Keratinocyte (primary cell): ENCODE measurements at regions not wholly inside any gene's neighbourhood (a gene's known extent, or its start where the extent isn't known, plus 50 kb on each side); places are given as distances from the start of the nearest gene placed in this dataset.

Experiments used
- DNase-seq: peaks from one replicate; pipeline ENCODE4 v3.0.0-alpha.2; 2011; ENCODE audit warnings: low read depth, missing footprints, low spot score
- FAIRE-seq: peaks from 2 replicates; lab custom pipeline; 2011; peaks lifted over from hg19 to GRCh38; lab: Jason Lieb, UNC
- H2AFZ ChIP-seq: 2 replicates; pipeline ENCODE4 v1.6.0; 2012; ENCODE audit warnings: low read length, control low read depth, inconsistent platforms; ENCODE audit not compliant: control insufficient read depth
- H3K27ac ChIP-seq: 2 replicates; pipeline ENCODE4 v1.5.1; 2011; ENCODE audit warnings: low read length; ENCODE audit not compliant: control insufficient read depth, insufficient read depth
- H3K27me3 ChIP-seq: 3 replicates; pipeline ENCODE4 v1.6.0; 2011; ENCODE audit warnings: low read length; ENCODE audit not compliant: control insufficient read depth, insufficient read depth; ENCODE audit errors: extremely low read depth
- H3K36me3 ChIP-seq, 2 experiments: 2 replicates in 1 of 2; 3 replicates in 1 of 2; pipeline ENCODE4 v1.5.1; 2011; ENCODE audit warnings: low read length in 2 of 2, mild to moderate bottlenecking in 1 of 2; ENCODE audit not compliant: control insufficient read depth in 2 of 2, insufficient read depth in 2 of 2; ENCODE audit errors: extremely low read depth in 1 of 2
- H3K4me1 ChIP-seq: 3 replicates; pipeline ENCODE4 v1.5.1; 2011; ENCODE audit warnings: low read length; ENCODE audit not compliant: control insufficient read depth, insufficient read depth; ENCODE audit errors: extremely low read depth
- H3K4me2 ChIP-seq: 3 replicates; pipeline ENCODE4 v1.6.0; 2011; ENCODE audit warnings: low read depth, low read length; ENCODE audit not compliant: control insufficient read depth, insufficient read depth; ENCODE audit errors: extremely low read depth
- H3K4me3 ChIP-seq, 3 experiments: fragments of 200-600 bp in 1 of 3; sonication (generic) in 1 of 3; 2 replicates in 2 of 3; 3 replicates in 1 of 3; pipeline ENCODE4 v1.5.1; 2011 to 2016; ENCODE audit warnings: low read length in 3 of 3, mild to moderate bottlenecking in 3 of 3, control low read depth in 2 of 3, inconsistent platforms in 1 of 3, low read depth in 1 of 3, mixed read lengths in 1 of 3, mixed run types in 1 of 3, moderate library complexity in 1 of 3; ENCODE audit not compliant: control insufficient read depth in 2 of 3, insufficient read depth in 2 of 3; ENCODE audit errors: extremely low read depth in 1 of 3
- H3K79me2 ChIP-seq: 2 replicates; pipeline ENCODE4 v1.6.0; 2012; ENCODE audit warnings: low read length; ENCODE audit not compliant: control insufficient read depth, insufficient read depth
- H3K9ac ChIP-seq: 3 replicates; pipeline ENCODE4 v1.6.0; 2011; ENCODE audit warnings: low read length; ENCODE audit not compliant: control insufficient read depth, insufficient read depth; ENCODE audit errors: extremely low read depth
- H3K9me1 ChIP-seq: 3 replicates; pipeline ENCODE4 v1.6.0; 2011; ENCODE audit warnings: low read length; ENCODE audit not compliant: control insufficient read depth, insufficient read depth; ENCODE audit errors: extremely low read depth
- H3K9me3 ChIP-seq: 2 replicates; pipeline ENCODE4 v1.5.1; 2012; ENCODE audit warnings: low read depth, low read length; ENCODE audit not compliant: control insufficient read depth
- H4K20me1 ChIP-seq: 3 replicates; pipeline ENCODE4 v1.6.0; 2011; ENCODE audit warnings: low read length; ENCODE audit not compliant: control insufficient read depth, insufficient read depth; ENCODE audit errors: extremely low read depth
- EZH2 ChIP-seq: IDR thresholded peaks from one replicate; pipeline ENCODE4 v1.6.1; 2012; ENCODE audit warnings: inconsistent platforms, mild to moderate bottlenecking, low read length, moderate library complexity
- dilution Hi-C: fragments of 300-500 bp; cut with MboI; formaldehyde crosslinking; loops from one replicate; pipeline ENCODE4 v1.7.0; 2020; ENCODE audit warnings: low sequenced_read_pairs; ENCODE audit not compliant: extremely low pct_ligation_motif_present
- TF ChIP-seq, protein P1 (sequence below), 3 experiments: IDR thresholded peaks in 1 of 3; conservative IDR thresholded peaks in 1 of 3; optimal IDR thresholded peaks in 1 of 3; 2 replicates in 2 of 3; 3 replicates in 1 of 3; pipeline versions ENCODE3 to v1.5.1; 2011; ENCODE audit warnings: low read length in 3 of 3, mild to moderate bottlenecking in 3 of 3, moderate library complexity in 2 of 3, control low read depth in 1 of 3, inconsistent platforms in 1 of 3; ENCODE audit not compliant: insufficient read depth in 2 of 3; ENCODE audit errors: extremely low read depth in 1 of 3

DNA sequence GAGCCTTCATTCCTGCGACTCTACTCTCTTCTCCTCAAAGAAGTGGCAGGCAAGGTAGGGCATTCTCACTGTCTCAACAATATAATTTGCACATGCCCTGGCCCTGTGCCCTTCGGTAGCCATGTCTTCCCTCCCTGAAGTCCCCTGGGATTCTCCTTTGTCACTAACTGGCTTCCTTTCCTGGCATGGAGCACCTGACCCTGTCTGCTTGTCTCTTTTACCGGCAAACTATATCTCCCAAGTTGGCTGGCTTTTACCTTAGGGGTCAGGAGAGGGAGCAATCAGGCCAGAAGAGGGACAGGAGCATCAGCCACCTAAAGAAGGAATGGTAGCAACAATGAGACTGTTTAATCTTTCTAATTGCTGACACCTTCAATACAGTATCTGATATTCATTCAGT is 51.9 kb upstream of the RMDN2 start:
- no peaks in the 10 kb centered on the region for H3K79me2 ChIP-seq
- H3K4me3 ChIP-seq, result no peak overlapping the region
- no peak overlapping the region for H3K9ac ChIP-seq
- no peak for DNase-seq
- TF ChIP-seq, protein P1, sequence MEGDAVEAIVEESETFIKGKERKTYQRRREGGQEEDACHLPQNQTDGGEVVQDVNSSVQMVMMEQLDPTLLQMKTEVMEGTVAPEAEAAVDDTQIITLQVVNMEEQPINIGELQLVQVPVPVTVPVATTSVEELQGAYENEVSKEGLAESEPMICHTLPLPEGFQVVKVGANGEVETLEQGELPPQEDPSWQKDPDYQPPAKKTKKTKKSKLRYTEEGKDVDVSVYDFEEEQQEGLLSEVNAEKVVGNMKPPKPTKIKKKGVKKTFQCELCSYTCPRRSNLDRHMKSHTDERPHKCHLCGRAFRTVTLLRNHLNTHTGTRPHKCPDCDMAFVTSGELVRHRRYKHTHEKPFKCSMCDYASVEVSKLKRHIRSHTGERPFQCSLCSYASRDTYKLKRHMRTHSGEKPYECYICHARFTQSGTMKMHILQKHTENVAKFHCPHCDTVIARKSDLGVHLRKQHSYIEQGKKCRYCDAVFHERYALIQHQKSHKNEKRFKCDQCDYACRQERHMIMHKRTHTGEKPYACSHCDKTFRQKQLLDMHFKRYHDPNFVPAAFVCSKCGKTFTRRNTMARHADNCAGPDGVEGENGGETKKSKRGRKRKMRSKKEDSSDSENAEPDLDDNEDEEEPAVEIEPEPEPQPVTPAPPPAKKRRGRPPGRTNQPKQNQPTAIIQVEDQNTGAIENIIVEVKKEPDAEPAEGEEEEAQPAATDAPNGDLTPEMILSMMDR (optimal IDR thresholded peaks at IDR 0.05 in 1 of 3, IDR thresholded peaks at IDR 0.05 in 1 of 3, conservative IDR thresholded peaks at IDR 0.05 in 1 of 3; ENCODE audit: extremely low read depth in 1 of 3, insufficient read depth in 2 of 3, low read length in 3 of 3), result no peak
- no peak for TF ChIP-seq EZH2
- FAIRE-seq, result no peak
- no peak overlapping the region for H2AFZ ChIP-seq
- H3K27me3 ChIP-seq, result no peaks in the 10 kb centered on the region
- H4K20me1 ChIP-seq, result no peaks in the 10 kb centered on the region
- no peak overlapping the region for H3K27ac ChIP-seq
- no peaks in the 10 kb centered on the region for H3K36me3 ChIP-seq
- H3K4me2 ChIP-seq, result no peak overlapping the region
- no peaks in the 10 kb centered on the region for H3K9me3 ChIP-seq
- H3K9me1 ChIP-seq, result no peaks in the 10 kb centered on the region
- dilution Hi-C loops, result loop anchor here (25.0 kb wide), 1 partner anchor 461 kb away; no protein-coding TSS in a partner anchor
- H3K4me1 ChIP-seq, result peaks cover 31% of the 10 kb centered on the region

DNA sequence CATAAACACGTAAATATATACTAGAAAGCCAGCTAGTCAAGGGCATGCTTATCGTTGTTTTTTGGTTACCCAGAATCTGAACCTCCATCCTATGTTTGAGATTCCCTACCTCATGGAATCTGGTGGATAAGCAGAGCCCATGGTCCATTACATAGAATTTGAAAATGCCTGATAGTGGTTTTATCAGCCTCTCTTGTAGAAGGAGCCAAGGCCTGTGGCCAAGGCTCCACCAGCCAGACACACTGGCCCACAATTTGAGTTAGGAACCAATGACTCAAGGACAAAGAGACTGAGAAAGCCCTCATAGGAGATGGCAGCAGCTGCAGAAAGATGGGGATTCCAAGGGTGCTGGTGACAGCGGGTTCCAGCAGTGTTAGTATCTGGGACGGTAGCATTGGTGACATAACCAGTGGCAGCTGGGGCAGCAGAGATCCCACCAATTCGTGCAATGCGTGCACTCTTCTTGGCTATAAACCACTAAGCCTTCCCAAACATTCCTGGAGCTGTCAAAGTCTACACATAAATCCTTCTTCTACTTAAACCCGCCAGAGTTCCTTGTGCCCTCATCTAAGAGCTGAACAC is 51.2 kb upstream of the RMDN2 start:
- Histone ChIP-seq H3K36me3 (no peaks in the 10 kb centered on the region), H4K20me1 (no peaks in the 10 kb centered on the region), H3K9me3 (no peaks in the 10 kb centered on the region), H2AFZ (no peak overlapping the region), H3K27me3 (no peaks in the 10 kb centered on the region), H3K9ac (no peak overlapping the region), H3K4me1 (peaks cover 31% of the 10 kb centered on the region), H3K4me3 (no peak overlapping the region), H3K4me2 (no peak overlapping the region), H3K9me1 (no peaks in the 10 kb centered on the region), H3K27ac (no peak overlapping the region), H3K79me2 (no peaks in the 10 kb centered on the region)
- DNase-seq (no peak), FAIRE-seq (no peak)
- dilution Hi-C loops, result loop anchor here (25.0 kb wide), 1 partner anchor 462 kb away; no protein-coding TSS in a partner anchor
- TF ChIP-seq, protein P1 (optimal IDR thresholded peaks at IDR 0.05 in 1 of 3, IDR thresholded peaks at IDR 0.05 in 1 of 3, conservative IDR thresholded peaks at IDR 0.05 in 1 of 3; ENCODE audit: extremely low read depth in 1 of 3, insufficient read depth in 2 of 3, low read length in 3 of 3), result no peak
- no peak for TF ChIP-seq EZH2
